ENCODE measurements at regions not wholly inside any gene's neighbourhood (a gene's known extent, or its start where the extent isn't known, plus 50 kb on each side); places are given as distances from the start of the nearest gene placed in this dataset.

- dilution Hi-C loops (cut with MboI; ENCODE audit: extremely low pct_ligation_motif_present, low sequenced_read_pairs): no loop called here
- POLR2A ChIA-PET: no interaction called here
- H3K4me1 ChIP-seq (ENCODE audit: control insufficient read depth, extremely low read depth, insufficient read depth, low read length): no peaks in the 10 kb centered on the region
- no peaks in the 10 kb centered on the region for H3K27me3 ChIP-seq (ENCODE audit: control insufficient read depth in 2 of 2, insufficient read depth in 2 of 2, low read length in 2 of 2)
- no peak overlapping the region for H3K9ac ChIP-seq (replicated peaks; ENCODE audit: extremely low read depth, insufficient read depth, low read length)
- H3K79me2 ChIP-seq (ENCODE audit: control insufficient read depth, insufficient read depth, low read length): no peaks in the 10 kb centered on the region
- H3K4me2 ChIP-seq (ENCODE audit: insufficient read depth, low read length): no peak overlapping the region
- FAIRE-seq: no peak
- H3K27ac ChIP-seq (ENCODE audit: insufficient read depth, low read depth, low read length): no peak overlapping the region
- DNase-seq (ENCODE audit: low read depth, low spot score): no peak
- TF ChIP-seq CTCF (IDR thresholded peaks at IDR 0.05; ENCODE audit: extremely low read depth in 1 of 2, insufficient read depth in 1 of 2, low read depth in 1 of 2, low read length in 2 of 2): no peak
- no peak for TF ChIP-seq GATA2 (IDR thresholded peaks at IDR 0.05; ENCODE audit: insufficient read depth, insufficient read length, low read depth, low read length)
- TF ChIP-seq EZH2 (IDR thresholded peaks at IDR 0.05; ENCODE audit: borderline replicate concordance, low read depth, low read length, severe bottlenecking): no peak
- TF ChIP-seq POLR2AphosphoS5 (IDR thresholded peaks at IDR 0.05; ENCODE audit: insufficient read depth, low read depth, low read length): no peak
- no peak for TF ChIP-seq FOS (IDR thresholded peaks at IDR 0.05; ENCODE audit: borderline replicate concordance, insufficient read depth, low read length)
- no peak for TF ChIP-seq MAX (IDR thresholded peaks at IDR 0.05; ENCODE audit: insufficient read depth, insufficient read length)
- no peak for TF ChIP-seq JUN (IDR thresholded peaks at IDR 0.05; ENCODE audit: borderline replicate concordance, insufficient read depth, insufficient read length, low read depth)
- no peak for TF ChIP-seq POLR2A (IDR thresholded peaks at IDR 0.05; ENCODE audit: low read depth, low read length)
- no peak for TF ChIP-seq MYC (IDR thresholded peaks at IDR 0.05; ENCODE audit: low read depth, low read length)
- no peaks in the 10 kb centered on the region for H3K36me3 ChIP-seq (ENCODE audit: control insufficient read depth in 2 of 2, extremely low read depth in 1 of 2, insufficient read depth in 2 of 2, low read length in 2 of 2)
- CTCF ChIA-PET: no interaction called here
- H3K4me3 ChIP-seq (replicated peaks in 1 of 3; ENCODE audit: insufficient read depth in 1 of 3, low read depth in 1 of 3, low read length in 3 of 3): no peak overlapping the region
- no TSS peak for BruUV-seq (replicated peaks)
- H3K9me1 ChIP-seq (replicated peaks; ENCODE audit: control insufficient read depth, extremely low read depth, insufficient read depth, low read length): no peaks in the 10 kb centered on the region
- H3K9me3 ChIP-seq (replicated peaks; ENCODE audit: control insufficient read depth, insufficient read depth, low read length): no peaks in the 10 kb centered on the region
- H4K20me1 ChIP-seq (replicated peaks; ENCODE audit: control insufficient read depth, extremely low read depth, insufficient read depth, low read length): no peaks in the 10 kb centered on the region
- no peak overlapping the region for H2AFZ ChIP-seq (ENCODE audit: low read depth, low read length)
- intact Hi-C loops (cut with micrococcal nuclease): no loop called here
These were observed 363.4 kb upstream of the RARB start for GRCh38 chr3:25064681-25065080.

All from endothelial cell of umbilical vein (primary cell).